CD14-positive monocyte (primary cell): ENCODE measurements at regions not wholly inside any gene's neighbourhood (a gene's known extent, or its start where the extent isn't known, plus 50 kb on each side); places are given as distances from the start of the nearest gene placed in this dataset.

Experiments used
- DNase-seq, 3 donors: peaks; one replicate each; pipeline ENCODE4 v3.0.0-alpha.2; 2011 to 2022
- H2AFZ ChIP-seq: 2 replicates; pipeline ENCODE4 v1.6.0; 2012; ENCODE audit warnings: mild to moderate bottlenecking, low read depth, low read length, inconsistent platforms; ENCODE audit not compliant: insufficient read depth, poor library complexity, severe bottlenecking
- H3K27ac ChIP-seq, 2 donors: 1 replicate in 1 of 2; 2 replicates in 1 of 2; pipeline ENCODE4 v1.5.1; 2012 to 2013; ENCODE audit warnings: low read length in 2 of 2, control low read depth in 1 of 2, inconsistent platforms in 1 of 2, low read depth in 1 of 2, mild to moderate bottlenecking in 1 of 2
- H3K27me3 ChIP-seq, 2 donors: one replicate each; pipeline versions ENCODE4 v1.6.0 to v1.6.1; 2011 to 2013; ENCODE audit warnings: low read length in 2 of 2; ENCODE audit not compliant: control insufficient read depth in 2 of 2, insufficient read depth in 2 of 2
- H3K36me3 ChIP-seq, 2 donors: replicated peaks in 1 of 2; 1 replicate in 1 of 2; 2 replicates in 1 of 2; pipeline versions ENCODE4 v1.5.1 to v1.6.1; 2012 to 2013; ENCODE audit warnings: low read length in 2 of 2, control low read depth in 1 of 2, inconsistent platforms in 1 of 2, mild to moderate bottlenecking in 1 of 2; ENCODE audit not compliant: insufficient read depth in 2 of 2, control insufficient read depth in 1 of 2
- H3K4me1 ChIP-seq, 2 donors: 1 replicate in 1 of 2; 2 replicates in 1 of 2; pipeline versions ENCODE4 v1.5.1 to v1.6.1; 2012 to 2013; ENCODE audit warnings: low read length in 2 of 2, control low read depth in 1 of 2, inconsistent platforms in 1 of 2, mild to moderate bottlenecking in 1 of 2, moderate library complexity in 1 of 2; ENCODE audit not compliant: insufficient read depth in 2 of 2, control insufficient read depth in 1 of 2
- H3K4me2 ChIP-seq: replicated peaks from 2 replicates; pipeline ENCODE3; 2012; ENCODE audit warnings: low read length, moderate library complexity, mild to moderate bottlenecking; ENCODE audit not compliant: poor library complexity, severe bottlenecking; ENCODE audit errors: extremely low read depth
- H3K4me3 ChIP-seq, 3 experiments: fragments of 200-600 bp in 1 of 3; sonication (generic) in 1 of 3; replicated peaks in 1 of 3; 1 replicate in 2 of 3; 2 replicates in 1 of 3; pipeline ENCODE4 v1.5.1; 2011 to 2013; ENCODE audit warnings: low read length in 3 of 3, mild to moderate bottlenecking in 3 of 3, control low read depth in 2 of 3, low read depth in 2 of 3, inconsistent platforms in 1 of 3, moderate library complexity in 1 of 3
- H3K79me2 ChIP-seq: 2 replicates; pipeline ENCODE4 v1.6.0; 2012; ENCODE audit warnings: mild to moderate bottlenecking, control low read depth, inconsistent platforms, low read length, moderate library complexity; ENCODE audit not compliant: insufficient read depth
- H3K9ac ChIP-seq: 2 replicates; pipeline ENCODE4 v1.6.0; 2017; ENCODE audit warnings: low read length, mild to moderate bottlenecking; ENCODE audit not compliant: insufficient read depth, poor library complexity, severe bottlenecking
- H3K9me3 ChIP-seq, 2 donors: replicated peaks in 1 of 2; 1 replicate in 1 of 2; 2 replicates in 1 of 2; pipeline versions ENCODE4 v1.5.1 to v1.6.1; 2012 to 2013; ENCODE audit warnings: low read length in 2 of 2, control low read depth in 1 of 2; ENCODE audit not compliant: control insufficient read depth in 1 of 2, insufficient read depth in 1 of 2
- H4K20me1 ChIP-seq: 2 replicates; pipeline ENCODE4 v1.6.0; 2012; ENCODE audit warnings: mild to moderate bottlenecking, low read length, control low read depth, moderate library complexity; ENCODE audit not compliant: insufficient read depth
- H3K27ac Mint-ChIP-seq, 7 donors: one replicate each; pipeline ENCODE4 v1.8.0; 2020; ENCODE audit warnings: mild to moderate bottlenecking in 7 of 7, mixed read lengths in 7 of 7, moderate library complexity in 6 of 7, inconsistent platforms in 2 of 7
- H3K27me3 Mint-ChIP-seq, 3 donors: one replicate each; pipeline ENCODE4 v1.8.0; 2021 to 2022; ENCODE audit warnings: low read depth in 3 of 3, mild to moderate bottlenecking in 3 of 3, mixed read lengths in 3 of 3, moderate library complexity in 3 of 3, inconsistent platforms in 1 of 3
- H3K36me3 Mint-ChIP-seq, 2 donors: one replicate each; pipeline ENCODE4 v1.8.0; 2020; ENCODE audit warnings: mixed read lengths in 2 of 2, inconsistent platforms in 1 of 2, mild to moderate bottlenecking in 1 of 2
- H3K4me1 Mint-ChIP-seq: one replicate; pipeline ENCODE4 v1.8.0; 2020; ENCODE audit warnings: mild to moderate bottlenecking, mixed read lengths
- H3K4me3 Mint-ChIP-seq, 2 donors: one replicate each; pipeline ENCODE4 v1.8.0; 2020; ENCODE audit warnings: mild to moderate bottlenecking in 2 of 2, mixed read lengths in 2 of 2, moderate library complexity in 1 of 2
- H3K9me3 Mint-ChIP-seq, 7 donors: one replicate each; pipeline ENCODE4 v1.8.0; 2020 to 2022; ENCODE audit warnings: mixed read lengths in 7 of 7, mild to moderate bottlenecking in 6 of 7, moderate library complexity in 6 of 7, inconsistent platforms in 2 of 7
- WGBS: methylation state at CpG from one replicate; pipeline ENCODE4 v1.1.5; 2013; ENCODE audit warnings: missing lambda C conversion rate; ENCODE audit not compliant: insufficient coverage; 5-methylcytosine and 5-hydroxymethylcytosine counted together
- intact Hi-C, 2 donors: fragments of 100-400 bp; cut with micrococcal nuclease; formaldehyde crosslinking; loops; one replicate each; pipeline versions ENCODE4 v1.15.0 to v1.15.1; 2023
- TF ChIP-seq, protein P1 (sequence below): fragments of 200-600 bp; IDR thresholded peaks from one replicate; pipeline ENCODE4 v1.8.0; 2022; ENCODE audit warnings: antibody characterized with exemption, mild to moderate bottlenecking

GRCh38 chr1:93771843-93772242 is 90.2 kb upstream of the BCAR3 start:
- H3K79me2 ChIP-seq, result no peaks in the 10 kb centered on the region
- H3K4me1 ChIP-seq, result peaks cover 6 to 10% of the 10 kb centered on the region in 2 donors
- no peaks in the 10 kb centered on the region for H3K36me3 ChIP-seq
- Mint-ChIP-seq H3K27me3 (peaks cover 2 to 8% (median 5%) of the 10 kb centered on the region in 3 donors), H3K9me3 (no peaks in the 10 kb centered on the region), H3K36me3 (no peaks in the 10 kb centered on the region), H3K27ac (no peak overlapping the region), H3K4me3 (no peak overlapping the region), H3K4me1 (peaks cover 13% of the 10 kb centered on the region)
- H3K4me3 ChIP-seq, result no peak overlapping the region
- intact Hi-C loops, result no loop called here
- no peaks in the 10 kb centered on the region for H3K9me3 ChIP-seq
- DNase-seq, result no peak
- H3K4me2 ChIP-seq, result no peak overlapping the region
- no peak overlapping the region for H2AFZ ChIP-seq
- WGBS, result 100% methylated on average over 1 of the region's 2 CpGs
- no peak overlapping the region for H3K27ac ChIP-seq
- H3K27me3 ChIP-seq, result no peaks in the 10 kb centered on the region
- H3K9ac ChIP-seq, result no peak overlapping the region
- TF ChIP-seq, protein P1, sequence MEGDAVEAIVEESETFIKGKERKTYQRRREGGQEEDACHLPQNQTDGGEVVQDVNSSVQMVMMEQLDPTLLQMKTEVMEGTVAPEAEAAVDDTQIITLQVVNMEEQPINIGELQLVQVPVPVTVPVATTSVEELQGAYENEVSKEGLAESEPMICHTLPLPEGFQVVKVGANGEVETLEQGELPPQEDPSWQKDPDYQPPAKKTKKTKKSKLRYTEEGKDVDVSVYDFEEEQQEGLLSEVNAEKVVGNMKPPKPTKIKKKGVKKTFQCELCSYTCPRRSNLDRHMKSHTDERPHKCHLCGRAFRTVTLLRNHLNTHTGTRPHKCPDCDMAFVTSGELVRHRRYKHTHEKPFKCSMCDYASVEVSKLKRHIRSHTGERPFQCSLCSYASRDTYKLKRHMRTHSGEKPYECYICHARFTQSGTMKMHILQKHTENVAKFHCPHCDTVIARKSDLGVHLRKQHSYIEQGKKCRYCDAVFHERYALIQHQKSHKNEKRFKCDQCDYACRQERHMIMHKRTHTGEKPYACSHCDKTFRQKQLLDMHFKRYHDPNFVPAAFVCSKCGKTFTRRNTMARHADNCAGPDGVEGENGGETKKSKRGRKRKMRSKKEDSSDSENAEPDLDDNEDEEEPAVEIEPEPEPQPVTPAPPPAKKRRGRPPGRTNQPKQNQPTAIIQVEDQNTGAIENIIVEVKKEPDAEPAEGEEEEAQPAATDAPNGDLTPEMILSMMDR, result no peak
- H4K20me1 ChIP-seq, result no peaks in the 10 kb centered on the region

GRCh38 chr1:93770640-93771039 is 89.0 kb upstream of the BCAR3 start:
- H3K4me2 ChIP-seq, result no peak overlapping the region
- DNase-seq, result no peak
- WGBS, result no CpG with 5 or more reads among the region's 2 CpGs
- no peaks in the 10 kb centered on the region for H3K36me3 Mint-ChIP-seq
- H3K79me2 ChIP-seq, result no peaks in the 10 kb centered on the region
- H3K9me3 Mint-ChIP-seq, result no peaks in the 10 kb centered on the region
- H3K4me1 Mint-ChIP-seq, result peaks cover 13% of the 10 kb centered on the region
- H3K27ac ChIP-seq, result no peak overlapping the region
- H3K9ac ChIP-seq, result no peak overlapping the region
- intact Hi-C loops, result no loop called here
- no peak overlapping the region for H3K4me3 ChIP-seq
- no peak overlapping the region for H3K4me3 Mint-ChIP-seq
- H3K36me3 ChIP-seq, result no peaks in the 10 kb centered on the region
- H4K20me1 ChIP-seq, result no peaks in the 10 kb centered on the region
- peaks cover 2 to 9% (median 5%) of the 10 kb centered on the region in 3 donors for H3K27me3 Mint-ChIP-seq
- no peaks in the 10 kb centered on the region for H3K9me3 ChIP-seq
- H3K27me3 ChIP-seq, result no peaks in the 10 kb centered on the region
- H2AFZ ChIP-seq, result no peak overlapping the region
- peaks cover 6 to 10% of the 10 kb centered on the region in 2 donors for H3K4me1 ChIP-seq
- TF ChIP-seq, protein P1, result no peak
- H3K27ac Mint-ChIP-seq, result no peak overlapping the region
